IMR-90 (cell line): ENCODE measurements at regions not wholly inside any gene's neighbourhood (a gene's known extent, or its start where the extent isn't known, plus 50 kb on each side); places are given as distances from the start of the nearest gene placed in this dataset.

Experiments used
- ATAC-seq: fragments of 200-7000 bp; cut with Tn5 transposase; 2 replicates; pipeline ENCODE4 v1.9.1; 2020; ENCODE audit warnings: low read depth, mild to moderate bottlenecking, moderate library complexity
- BruUV-seq: library from RNA; stranded (reverse); fragments of 400-500 nt; replicated peaks from 2 replicates; lab custom pipeline; 2021; lab: Mats Ljungman, UMichigan
- CTCF ChIA-PET: fragments of 300-600 bp; formaldehyde crosslinking; extraction: SDS; loops from one replicate; lab custom pipeline; 2021; ENCODE audit warnings: antibody characterized with exemption; lab: Yijun Ruan, JAX
- POLR2A ChIA-PET: fragments of 300-600 bp; sonication (Branson Sonifier 250); formaldehyde crosslinking; loops from one replicate; lab custom pipeline; 2022; ENCODE audit warnings: antibody characterized with exemption; ENCODE audit not compliant: unreplicated experiment; lab: Charles Lee
- DNase-seq: peaks from one replicate; pipeline ENCODE4 v3.0.0; 2013
- H2AFZ ChIP-seq: replicated peaks from 2 replicates; pipeline ENCODE3; 2013; ENCODE audit warnings: low read length, mild to moderate bottlenecking; ENCODE audit not compliant: poor library complexity
- H2AK5ac ChIP-seq: 2 replicates; pipeline ENCODE4 v1.6.1; 2013; ENCODE audit warnings: low read depth, low read length, inconsistent platforms
- H2AK9ac ChIP-seq: replicated peaks from 2 replicates; pipeline ENCODE3; 2013; ENCODE audit warnings: mild to moderate bottlenecking, low read depth, low read length, moderate library complexity; ENCODE audit not compliant: poor library complexity
- H2BK120ac ChIP-seq: 2 replicates; pipeline ENCODE4 v1.6.1; 2013; ENCODE audit warnings: low read depth, low read length, inconsistent platforms
- H2BK15ac ChIP-seq: 3 replicates; pipeline ENCODE4 v1.6.1; 2013; ENCODE audit warnings: low read depth, low read length, inconsistent platforms
- H2BK20ac ChIP-seq: 2 replicates; pipeline ENCODE4 v1.6.1; 2013; ENCODE audit warnings: low read depth, mild to moderate bottlenecking, inconsistent platforms, low read length, moderate library complexity
- H2BK5ac ChIP-seq: 2 replicates; pipeline ENCODE4 v1.6.1; 2013; ENCODE audit warnings: mild to moderate bottlenecking, low read depth, low read length, inconsistent platforms; ENCODE audit not compliant: poor library complexity, severe bottlenecking
- H3K14ac ChIP-seq: replicated peaks from 2 replicates; pipeline ENCODE4 v1.6.1; 2013; ENCODE audit warnings: low read depth, low read length, inconsistent platforms
- H3K18ac ChIP-seq: 2 replicates; pipeline ENCODE4 v1.6.1; 2013; ENCODE audit warnings: low read depth, low read length, control low read depth
- H3K23ac ChIP-seq: 2 replicates; pipeline ENCODE4 v1.6.1; 2013; ENCODE audit warnings: low read depth, low read length, inconsistent platforms
- H3K27ac ChIP-seq: 2 replicates; pipeline ENCODE4 v1.5.1; 2013; ENCODE audit warnings: mild to moderate bottlenecking, control low read depth, low read length; ENCODE audit not compliant: insufficient read depth
- H3K27me3 ChIP-seq: 2 replicates; pipeline ENCODE4 v1.6.1; 2013; ENCODE audit warnings: low read length; ENCODE audit not compliant: control insufficient read depth, insufficient read depth
- H3K36me3 ChIP-seq: 2 replicates; pipeline ENCODE4 v1.6.1; 2013; ENCODE audit warnings: low read length, mixed read lengths; ENCODE audit not compliant: control insufficient read depth, insufficient read depth
- H3K4ac ChIP-seq: 2 replicates; pipeline ENCODE4 v1.6.1; 2013; ENCODE audit warnings: low read depth, low read length, inconsistent platforms
- H3K4me1 ChIP-seq: 2 replicates; pipeline ENCODE4 v1.6.1; 2013; ENCODE audit warnings: low read length, mixed read lengths; ENCODE audit not compliant: control insufficient read depth, insufficient read depth
- H3K4me2 ChIP-seq: 2 replicates; pipeline ENCODE4 v1.6.1; 2013; ENCODE audit warnings: low read depth, mild to moderate bottlenecking, control low read depth, low read length, moderate library complexity
- H3K4me3 ChIP-seq: 2 replicates; pipeline ENCODE4 v1.5.1; 2013; ENCODE audit warnings: low read depth, mild to moderate bottlenecking, control low read depth, low read length, moderate library complexity; ENCODE audit not compliant: insufficient read depth
- H3K56ac ChIP-seq: 2 replicates; pipeline ENCODE4 v1.6.1; 2013; ENCODE audit warnings: low read length, inconsistent platforms; ENCODE audit not compliant: insufficient read depth; ENCODE audit errors: extremely low read depth
- H3K79me1 ChIP-seq, 2 experiments: 2 replicates each; pipeline ENCODE4 v1.6.1; 2013; ENCODE audit warnings: low read length in 2 of 2, inconsistent platforms in 1 of 2, low read depth in 1 of 2
- H3K9ac ChIP-seq: 2 replicates; pipeline ENCODE4 v1.6.1; 2013; ENCODE audit warnings: low read depth, low read length, control low read depth
- H3K9me1 ChIP-seq: 2 replicates; pipeline ENCODE4 v1.6.1; 2013; ENCODE audit warnings: low read length, inconsistent platforms; ENCODE audit not compliant: insufficient read depth
- H3K9me3 ChIP-seq: 2 replicates; pipeline ENCODE4 v1.6.1; 2013; ENCODE audit warnings: low read length; ENCODE audit not compliant: control insufficient read depth, insufficient read depth
- H4K20me1 ChIP-seq: 2 replicates; pipeline ENCODE4 v1.6.1; 2013; ENCODE audit warnings: low read length, inconsistent platforms; ENCODE audit not compliant: insufficient read depth
- H4K5ac ChIP-seq: 2 replicates; pipeline ENCODE4 v1.6.1; 2013; ENCODE audit warnings: mild to moderate bottlenecking, low read depth, low read length, control low read depth
- H4K8ac ChIP-seq, 2 experiments: 2 replicates each; pipeline ENCODE4 v1.6.1; 2013; ENCODE audit warnings: low read depth in 2 of 2, low read length in 2 of 2, control low read depth in 1 of 2, inconsistent platforms in 1 of 2
- H4K91ac ChIP-seq: 2 replicates; pipeline ENCODE4 v1.6.1; 2013; ENCODE audit warnings: low read depth, low read length, inconsistent platforms; ENCODE audit not compliant: insufficient read depth
- CEBPB ChIP-seq: IDR thresholded peaks from 2 replicates; pipeline ENCODE4 v1.6.1; 2012; ENCODE audit warnings: low read depth, low read length, improper control_type of control experiment
- CHD1 ChIP-seq: IDR thresholded peaks from 2 replicates; pipeline ENCODE4 v1.6.1; 2012; ENCODE audit warnings: low read depth, low read length, improper control_type of control experiment
- CTCF ChIP-seq: conservative IDR thresholded peaks from 2 replicates; pipeline ENCODE4 v1.5.1; 2012; ENCODE audit warnings: mild to moderate bottlenecking, low read depth, low read length, improper control_type of control experiment
- ELK1 ChIP-seq: fragments of 150-350 bp; IDR thresholded peaks from 2 replicates; pipeline ENCODE4 v1.6.1; 2016; ENCODE audit warnings: low read depth, mild to moderate bottlenecking, low read length, moderate library complexity, borderline replicate concordance
- FOS ChIP-seq: fragments of 150-350 bp; IDR thresholded peaks from 2 replicates; pipeline ENCODE4 v1.6.1; 2016; ENCODE audit warnings: low read depth, low read length
- MXI1 ChIP-seq: IDR thresholded peaks from 2 replicates; pipeline ENCODE4 v1.6.1; 2012; ENCODE audit warnings: low read depth, mild to moderate bottlenecking, low read length, moderate library complexity, borderline replicate concordance
- POLR2A ChIP-seq: IDR thresholded peaks from 2 replicates; pipeline ENCODE4 v1.6.1; 2012; ENCODE audit warnings: mild to moderate bottlenecking, low read depth, low read length
- SMC3 ChIP-seq: fragments of 150-350 bp; IDR thresholded peaks from 2 replicates; pipeline ENCODE4 v1.6.1; 2016; ENCODE audit warnings: low read depth, mild to moderate bottlenecking, antibody characterized with exemption, low read length, moderate library complexity
- USF2 ChIP-seq: fragments of 150-350 bp; IDR thresholded peaks from 2 replicates; pipeline ENCODE4 v1.6.1; 2017; ENCODE audit warnings: mild to moderate bottlenecking, antibody characterized with exemption, low read length, low read depth
- WGBS, 2 experiments: methylation state at CpG; one replicate each; pipeline versions ENCODE4 v1.1.5 to v1.1.7; 2013; ENCODE audit warnings: missing lambda C conversion rate in 2 of 2; ENCODE audit not compliant: insufficient read length in 1 of 2; ENCODE audit errors: extremely low coverage in 2 of 2; 5-methylcytosine and 5-hydroxymethylcytosine counted together
- dilution Hi-C: fragments of 300-500 bp; cut with HindIII; formaldehyde crosslinking; loops from one replicate; pipeline ENCODE4 v1.14.3; 2018; ENCODE audit warnings: low sequenced_read_pairs; ENCODE audit not compliant: unreplicated experiment
- in situ Hi-C: fragments of 300-500 bp; cut with MboI; formaldehyde crosslinking; loops from 3 replicates; pipeline ENCODE4 v1.14.3; 2019; ENCODE audit warnings: low sequenced_read_pairs, inconsistent platforms, mixed read lengths
- intact Hi-C: fragments of 100-400 bp; cut with micrococcal nuclease; formaldehyde crosslinking; loops from 2 replicates; pipeline ENCODE4 v1.10.0; 2022

GRCh38 chr2:8513601-8514273, 168.1 kb upstream of the ID2 start:
- WGBS, 2 experiments, result 88% methylated on average over 11 of the region's 14 CpGs; no CpG with 5 or more reads in 1 of the 2 experiments
- BruUV-seq, result no TSS peak
- H3K9ac ChIP-seq, result no peak overlapping the region
- H3K56ac ChIP-seq, result no peak overlapping the region
- ATAC-seq, result no peak
- peak overlapping the region; percentile 33 for H2AFZ ChIP-seq
- no peak overlapping the region for H3K18ac ChIP-seq
- no peak overlapping the region for H3K4ac ChIP-seq
- peaks cover 3% of the 10 kb centered on the region for H3K4me1 ChIP-seq
- H3K23ac ChIP-seq, result no peak overlapping the region
- H2BK5ac ChIP-seq, result no peak overlapping the region
- CTCF ChIA-PET, result no interaction called here
- no peak overlapping the region for H3K4me2 ChIP-seq
- intact Hi-C loops (loop anchor here (10.0 kb wide), 1 partner anchor 171 kb away; the partner anchor contains the start of gene ID2), dilution Hi-C loops (no loop called here), in situ Hi-C loops (no loop called here)
- H3K4me3 ChIP-seq, result no peak overlapping the region
- H4K8ac ChIP-seq, result no peak overlapping the region
- H3K9me3 ChIP-seq, result peaks cover 6% of the 10 kb centered on the region; the same call in 1 of the 2 replicates
- H2AK5ac ChIP-seq, result no peak overlapping the region
- H2AK9ac ChIP-seq, result no peak overlapping the region
- POLR2A ChIA-PET, result no interaction called here
- H2BK120ac ChIP-seq, result no peak overlapping the region
- no peaks in the 10 kb centered on the region for H3K9me1 ChIP-seq
- TF ChIP-seq USF2 (no peak), CHD1 (no peak), CTCF (no peak), ELK1 (no peak), MXI1 (no peak), CEBPB (no peak), FOS (no peak), POLR2A (no peak), SMC3 (no peak)
- no peak overlapping the region for H3K14ac ChIP-seq
- no peaks in the 10 kb centered on the region for H3K36me3 ChIP-seq
- H4K91ac ChIP-seq, result no peak overlapping the region
- H2BK20ac ChIP-seq, result no peak overlapping the region
- no peak overlapping the region for H2BK15ac ChIP-seq
- no peak overlapping the region for H3K27ac ChIP-seq
- no peak for DNase-seq
- H4K5ac ChIP-seq, result no peak overlapping the region
- no peaks in the 10 kb centered on the region; the same call in 1 of the 2 replicates for H4K20me1 ChIP-seq
- no peaks in the 10 kb centered on the region for H3K79me1 ChIP-seq
- H3K27me3 ChIP-seq, result peaks cover 6% of the 10 kb centered on the region; the same call in 1 of the 2 replicates
